Esophagus (tissue), 2 donors: ENCODE measurements at regions not wholly inside any gene's neighbourhood (a gene's known extent, or its start where the extent isn't known, plus 50 kb on each side); places are given as distances from the start of the nearest gene placed in this dataset.

Experiments
- H3K27ac ChIP-seq, 2 donors: one replicate each; pipeline ENCODE4 v1.5.1; 2013; ENCODE audit warnings: low read depth in 2 of 2, mild to moderate bottlenecking in 2 of 2, inconsistent platforms in 1 of 2, low read length in 1 of 2, moderate library complexity in 1 of 2
- H3K27me3 ChIP-seq, 2 donors: one replicate each; pipeline ENCODE4 v1.6.1; 2013; ENCODE audit warnings: low read length in 2 of 2, control low read depth in 1 of 2, mild to moderate bottlenecking in 1 of 2; ENCODE audit not compliant: insufficient read depth in 2 of 2, control insufficient read depth in 1 of 2
- H3K36me3 ChIP-seq, 2 donors: one replicate each; pipeline ENCODE4 v1.6.1; 2013; ENCODE audit warnings: low read length in 1 of 2; ENCODE audit not compliant: control insufficient read depth in 2 of 2, insufficient read depth in 2 of 2
- H3K4me1 ChIP-seq, 2 donors: one replicate each; pipeline ENCODE4 v1.6.1; 2013; ENCODE audit warnings: low read length in 1 of 2; ENCODE audit not compliant: control insufficient read depth in 2 of 2, insufficient read depth in 2 of 2
- H3K4me3 ChIP-seq, 2 donors: one replicate each; pipeline ENCODE4 v1.5.1; 2013; ENCODE audit warnings: low read length in 2 of 2, mild to moderate bottlenecking in 2 of 2, low read depth in 1 of 2, moderate library complexity in 1 of 2
- H3K9me3 ChIP-seq, 2 donors: one replicate each; pipeline ENCODE4 v1.6.1; 2013; ENCODE audit warnings: mild to moderate bottlenecking in 2 of 2, low read depth in 1 of 2, low read length in 1 of 2, moderate library complexity in 1 of 2; ENCODE audit not compliant: control insufficient read depth in 2 of 2, insufficient read depth in 1 of 2
- WGBS, 2 donors: extraction: QIAGEN DNeasy Blood & Tissue Kit; methylation state at CpG; one replicate each; pipeline ENCODE4 v1.1.7; 2013; 5-methylcytosine and 5-hydroxymethylcytosine counted together
- donor health status: healthy with polysubstance abuse.
- donor health status: Bipolar disorder and iron deficiency.

GRCh38 chr16:64196444-64196843, 925.4 kb downstream of the CDH11 start:
- Histone ChIP-seq H3K36me3 (no peaks in the 10 kb centered on the region), H3K27me3 (no peaks in the 10 kb centered on the region), H3K4me3 (no peak overlapping the region), H3K27ac (no peak overlapping the region), H3K9me3 (no peaks in the 10 kb centered on the region), H3K4me1 (no peaks in the 10 kb centered on the region)
- 55 to 58% methylated on average over 1 of the region's 1 CpG for WGBS, 2 donors

DNA sequence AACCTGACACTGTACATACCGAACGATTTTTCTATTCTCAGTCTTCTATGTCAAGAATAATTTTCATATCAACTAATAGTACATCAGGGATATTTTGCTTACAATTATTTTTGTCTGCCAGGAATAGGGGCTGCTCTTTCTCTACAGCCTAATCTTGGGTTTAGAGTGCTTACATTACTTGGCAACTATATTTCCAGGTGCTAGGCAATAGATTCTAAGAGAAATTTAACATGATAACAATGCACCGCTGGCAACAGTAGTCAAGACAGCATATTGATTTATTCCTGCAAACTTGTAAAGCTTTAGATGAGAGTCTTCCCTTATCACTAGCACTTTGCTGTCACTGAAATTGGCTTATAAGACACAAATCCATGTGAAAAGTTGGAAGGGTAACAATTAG, 935.9 kb downstream of the CDH11 start:
- no peaks in the 10 kb centered on the region for H3K36me3 ChIP-seq
- H3K27me3 ChIP-seq, result no peaks in the 10 kb centered on the region
- no peaks in the 10 kb centered on the region for H3K4me1 ChIP-seq
- no peak overlapping the region for H3K27ac ChIP-seq
- no peak overlapping the region for H3K4me3 ChIP-seq
- 66 to 75% methylated on average over 3 of the region's 3 CpGs for WGBS, 2 donors
- H3K9me3 ChIP-seq, result no peaks in the 10 kb centered on the region

DNA sequence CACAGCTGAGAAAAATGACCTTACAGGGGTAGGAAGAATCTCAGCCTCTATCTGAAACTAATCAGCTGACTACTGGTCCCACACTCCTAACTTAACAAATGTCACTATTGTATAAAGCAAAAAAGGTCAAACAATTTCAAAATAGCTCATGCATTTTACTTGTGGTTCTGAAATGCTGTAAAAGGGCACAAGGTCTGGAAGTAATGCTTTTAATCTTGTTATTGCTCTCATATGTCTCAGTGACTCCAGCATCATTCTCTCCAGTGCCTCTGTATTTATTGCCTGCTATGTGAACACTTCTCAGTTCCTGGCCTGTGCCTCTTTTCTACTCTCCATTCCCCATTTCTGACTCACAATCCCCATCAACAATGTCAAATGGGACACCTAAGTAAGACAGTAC, 937.7 kb downstream of the CDH11 start:
- H3K27me3 ChIP-seq, result no peaks in the 10 kb centered on the region
- H3K4me3 ChIP-seq, result no peak overlapping the region
- no peaks in the 10 kb centered on the region for H3K9me3 ChIP-seq
- H3K36me3 ChIP-seq, result no peaks in the 10 kb centered on the region
- no peak overlapping the region for H3K27ac ChIP-seq
- H3K4me1 ChIP-seq, result no peaks in the 10 kb centered on the region

GRCh38 chr16:64182985-64183384, 938.9 kb downstream of the CDH11 start:
- no peaks in the 10 kb centered on the region for H3K4me1 ChIP-seq
- no peaks in the 10 kb centered on the region for H3K36me3 ChIP-seq
- H3K27ac ChIP-seq, result no peak overlapping the region
- no peaks in the 10 kb centered on the region for H3K27me3 ChIP-seq
- WGBS, 2 donors, result 84 to 92% methylated on average over 3 of the region's 3 CpGs
- no peak overlapping the region for H3K4me3 ChIP-seq
- H3K9me3 ChIP-seq, result peaks cover under 1 to 2% of the 10 kb centered on the region in 2 donors

- Histone ChIP-seq H3K9me3 (peaks cover 2% of the 10 kb centered on the region in 2 donors), H3K27me3 (no peaks in the 10 kb centered on the region), H3K4me3 (no peak overlapping the region), H3K27ac (no peak overlapping the region), H3K36me3 (no peaks in the 10 kb centered on the region), H3K4me1 (no peaks in the 10 kb centered on the region)
- 55 to 66% methylated on average over 4 of the region's 4 CpGs for WGBS, 2 donors
Measured at GRCh38 chr16:64181271-64181925, 940.5 kb downstream of the CDH11 start.

DNA sequence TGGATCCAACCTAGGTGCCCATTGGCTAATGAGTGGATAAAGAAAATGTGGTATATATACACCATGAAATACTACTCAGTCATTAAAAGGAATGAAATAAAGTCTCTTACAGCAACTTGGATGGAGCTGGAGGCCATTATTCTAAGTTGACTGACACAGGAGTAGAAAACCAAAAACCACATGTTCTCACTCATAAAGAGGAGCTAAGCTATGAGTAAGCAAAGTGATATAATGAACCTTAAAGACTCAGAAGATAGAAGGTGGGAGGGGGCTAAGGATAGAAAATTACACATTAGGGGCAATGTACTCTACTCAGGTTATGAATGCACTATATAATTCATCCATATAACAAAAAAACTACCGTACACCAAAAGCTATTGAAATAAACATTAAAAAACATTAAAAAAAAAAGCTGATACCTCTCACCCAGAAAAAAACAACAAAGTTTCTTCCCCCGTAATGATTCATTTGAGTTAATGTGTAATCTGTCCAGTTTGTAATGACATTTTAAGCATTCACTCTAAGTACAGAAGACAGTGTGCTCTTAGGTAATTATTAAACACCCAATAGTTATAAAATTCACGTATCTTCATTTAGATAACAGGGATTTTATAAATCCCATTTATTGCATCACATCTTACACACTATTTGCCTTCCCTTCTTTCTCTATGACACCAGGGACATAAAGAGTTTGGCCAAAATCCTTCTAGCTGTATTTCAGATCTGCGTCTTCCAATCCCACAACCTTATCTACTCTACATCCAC, 941.5 kb downstream of the CDH11 start:
- no peaks in the 10 kb centered on the region for H3K27me3 ChIP-seq
- no peaks in the 10 kb centered on the region for H3K4me1 ChIP-seq
- H3K27ac ChIP-seq, result no peak overlapping the region
- H3K4me3 ChIP-seq, result no peak overlapping the region
- WGBS, 2 donors, result 72 to 89% methylated on average over 4 of the region's 4 CpGs
- no peaks in the 10 kb centered on the region for H3K36me3 ChIP-seq
- H3K9me3 ChIP-seq, result peaks cover 2% of the 10 kb centered on the region in 2 donors

DNA sequence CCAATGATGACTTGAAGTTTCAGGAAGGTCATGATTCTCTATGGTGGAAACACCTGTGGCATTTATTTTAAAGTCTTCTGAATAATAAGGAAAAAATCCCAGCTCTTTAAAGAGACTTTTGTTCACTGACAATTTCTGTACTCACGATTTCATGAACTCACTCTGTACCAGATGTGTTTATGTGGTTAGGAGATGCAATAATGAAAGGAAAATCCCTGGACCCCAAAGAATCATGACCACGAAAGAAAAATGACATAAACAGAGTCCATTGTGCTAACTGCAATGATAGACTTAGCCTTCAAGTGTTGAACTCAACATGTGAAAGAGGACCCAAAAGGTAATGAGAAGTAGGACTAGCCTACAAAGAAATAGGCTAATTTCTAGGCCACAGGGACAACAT, 947.5 kb downstream of the CDH11 start:
- H3K36me3 ChIP-seq, result no peaks in the 10 kb centered on the region
- H3K4me3 ChIP-seq, result no peak overlapping the region
- no peaks in the 10 kb centered on the region for H3K4me1 ChIP-seq
- H3K27me3 ChIP-seq, result no peaks in the 10 kb centered on the region
- peaks cover 2% of the 10 kb centered on the region in 2 donors for H3K9me3 ChIP-seq
- 44 to 56% methylated on average over 2 of the region's 2 CpGs for WGBS, 2 donors
- H3K27ac ChIP-seq, result no peak overlapping the region

DNA sequence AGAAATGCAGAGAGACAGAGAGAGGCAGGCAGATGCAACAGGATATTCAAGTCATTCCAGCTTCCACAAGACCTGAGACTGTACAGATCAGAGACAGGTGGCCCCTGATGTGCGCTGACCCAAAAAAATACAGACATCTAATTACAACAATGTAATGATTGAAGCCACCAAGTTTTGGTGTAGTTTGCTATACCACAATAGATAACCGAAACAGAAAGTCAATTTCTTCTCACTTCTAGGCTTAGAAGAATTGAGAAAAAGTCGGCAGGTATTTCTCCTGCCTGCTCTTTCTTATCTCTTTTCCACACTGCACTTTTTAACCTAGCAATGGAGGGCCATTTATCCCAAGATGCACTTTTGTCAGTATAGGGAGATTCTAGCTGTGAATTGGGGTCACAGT, 949.2 kb downstream of the CDH11 start:
- H3K27me3 ChIP-seq, result no peaks in the 10 kb centered on the region
- H3K9me3 ChIP-seq, result no peaks in the 10 kb centered on the region
- 62 to 87% methylated on average over 3 of the region's 3 CpGs for WGBS, 2 donors
- no peak overlapping the region for H3K27ac ChIP-seq
- H3K4me3 ChIP-seq, result no peak overlapping the region
- no peaks in the 10 kb centered on the region for H3K36me3 ChIP-seq
- no peaks in the 10 kb centered on the region for H3K4me1 ChIP-seq

DNA sequence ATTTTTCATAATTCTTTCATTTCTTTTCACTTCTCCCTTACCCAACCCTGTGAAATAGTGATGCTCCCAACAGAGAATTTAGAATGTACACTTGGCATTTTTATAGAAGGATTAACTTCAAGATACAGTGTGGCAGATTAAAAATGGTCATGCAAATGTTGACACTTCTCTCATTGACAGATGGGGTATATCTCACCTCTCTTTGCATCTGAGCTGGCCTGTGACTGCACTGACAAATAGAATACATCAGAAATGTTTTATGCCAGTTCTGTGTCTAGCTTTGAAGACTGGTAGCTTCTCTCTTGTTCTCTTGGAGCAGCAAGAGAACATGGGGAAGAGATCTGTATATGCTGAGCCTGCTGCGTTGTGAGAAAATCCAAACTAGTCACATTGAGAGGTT, 949.6 kb downstream of the CDH11 start:
- H3K4me1 ChIP-seq, result no peaks in the 10 kb centered on the region
- H3K4me3 ChIP-seq, result no peak overlapping the region
- no peaks in the 10 kb centered on the region for H3K27me3 ChIP-seq
- H3K36me3 ChIP-seq, result no peaks in the 10 kb centered on the region
- 87 to 90% methylated on average over 1 of the region's 1 CpG for WGBS, 2 donors
- H3K27ac ChIP-seq, result no peak overlapping the region
- H3K9me3 ChIP-seq, result no peaks in the 10 kb centered on the region

DNA sequence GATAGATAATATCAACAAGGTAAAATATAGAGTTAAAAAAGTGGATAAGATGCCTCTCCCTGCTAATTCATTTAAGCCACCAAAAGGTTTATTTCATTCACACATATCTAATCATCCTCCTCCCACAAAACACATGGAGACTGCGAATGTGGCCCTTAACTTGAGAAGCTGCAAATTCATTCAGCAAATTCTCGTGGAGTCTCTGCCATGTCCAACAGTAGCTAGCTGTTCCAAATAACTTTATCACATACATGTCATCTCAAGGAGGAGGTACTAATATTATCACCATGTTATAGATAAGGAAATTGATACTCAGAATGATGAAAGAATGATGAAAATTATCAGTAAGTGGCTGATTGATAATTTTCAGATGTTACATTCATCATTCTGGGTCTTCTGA, 950.2 kb downstream of the CDH11 start:
- Histone ChIP-seq H3K4me1 (no peaks in the 10 kb centered on the region), H3K27ac (no peak overlapping the region), H3K4me3 (no peak overlapping the region), H3K27me3 (no peaks in the 10 kb centered on the region), H3K9me3 (no peaks in the 10 kb centered on the region), H3K36me3 (no peaks in the 10 kb centered on the region)
- WGBS, 2 donors, result 68 to 70% methylated on average over 2 of the region's 2 CpGs
